H1 (cell line): ENCODE measurements at regions not wholly inside any gene's neighbourhood (a gene's known extent, or its start where the extent isn't known, plus 50 kb on each side); places are given as distances from the start of the nearest gene placed in this dataset.

Source experiments
- CTCF ChIA-PET: fragments of 300-600 bp; sonication (Branson Sonifier 250); formaldehyde crosslinking; loops from one replicate; lab custom pipeline; 2021; ENCODE audit not compliant: partially characterized antibody; lab: Charles Lee
- POLR2A ChIA-PET: fragments of 300-600 bp; sonication (Branson Sonifier 250); formaldehyde crosslinking; loops from one replicate; lab custom pipeline; 2021; ENCODE audit warnings: inconsistent platforms; ENCODE audit not compliant: partially characterized antibody; lab: Charles Lee
- DNase-seq, 2 experiments: peaks; one replicate each; pipeline versions ENCODE4 v3.0.0 to v3.0.0-alpha.2; 2010 to 2022; ENCODE audit warnings: low spot score in 2 of 2, low read depth in 1 of 2, mixed read lengths in 1 of 2
- FAIRE-seq: peaks from 2 replicates; lab custom pipeline; 2011; peaks lifted over from hg19 to GRCh38; lab: Jason Lieb, UNC
- H2AFZ ChIP-seq: 2 replicates; pipeline ENCODE4 v1.8.1; 2012; ENCODE audit warnings: low read length, inconsistent platforms
- H2AK5ac ChIP-seq: 2 replicates; pipeline ENCODE4 v1.6.1; 2013; ENCODE audit warnings: low read depth, low read length
- H2BK120ac ChIP-seq: replicated peaks from 2 replicates; pipeline ENCODE3; 2013; ENCODE audit warnings: low read depth, low read length, inconsistent platforms
- H2BK12ac ChIP-seq: 2 replicates; pipeline ENCODE4 v1.6.1; 2013; ENCODE audit warnings: low read depth, low read length
- H2BK15ac ChIP-seq: 2 replicates; pipeline ENCODE4 v1.6.1; 2013; ENCODE audit warnings: low read length
- H2BK20ac ChIP-seq: 2 replicates; pipeline ENCODE4 v1.6.1; 2013; ENCODE audit warnings: low read length
- H2BK5ac ChIP-seq: 2 replicates; pipeline ENCODE4 v1.6.1; 2013; ENCODE audit warnings: low read depth, low read length
- H3K14ac ChIP-seq: 2 replicates; pipeline ENCODE4 v1.6.1; 2013; ENCODE audit warnings: inconsistent platforms; ENCODE audit not compliant: insufficient read length
- H3K18ac ChIP-seq: 2 replicates; pipeline ENCODE4 v1.6.1; 2013; ENCODE audit warnings: low read length; ENCODE audit errors: extremely low read depth
- H3K23ac ChIP-seq: 2 replicates; pipeline ENCODE4 v1.6.1; 2013; ENCODE audit warnings: inconsistent platforms; ENCODE audit not compliant: insufficient read length
- H3K23me2 ChIP-seq: 2 replicates; pipeline ENCODE4 v1.6.1; 2013; ENCODE audit warnings: low read depth, low read length
- H3K27ac ChIP-seq: 2 replicates; pipeline ENCODE4 v1.6.1; 2011; ENCODE audit warnings: low read depth, low read length, inconsistent platforms
- H3K27me3 ChIP-seq, 4 experiments: replicated peaks in 1 of 4; 1 replicate in 1 of 4; 2 replicates in 3 of 4; pipeline versions ENCODE4 v1.6.1 to v1.8.1; 2011 to 2013; ENCODE audit warnings: low read length in 3 of 4, mild to moderate bottlenecking in 3 of 4, inconsistent platforms in 2 of 4, mixed read lengths in 2 of 4, moderate library complexity in 1 of 4; ENCODE audit not compliant: control insufficient read depth in 3 of 4, insufficient read depth in 3 of 4; ENCODE audit errors: extremely low read depth in 1 of 4
- H3K36me3 ChIP-seq, 4 experiments: 2 replicates each; pipeline versions ENCODE4 v1.6.1 to v1.8.1; 2011 to 2013; ENCODE audit warnings: mild to moderate bottlenecking in 4 of 4, low read length in 3 of 4, moderate library complexity in 2 of 4, control low read depth in 1 of 4, inconsistent platforms in 1 of 4; ENCODE audit not compliant: insufficient read depth in 4 of 4, control insufficient read depth in 2 of 4
- H3K4ac ChIP-seq: replicated peaks from 2 replicates; pipeline ENCODE3; 2013; ENCODE audit warnings: low read length, low read depth, mixed read lengths, inconsistent platforms; ENCODE audit not compliant: insufficient read length
- H3K4me1 ChIP-seq, 4 experiments: replicated peaks in 1 of 4; 1 replicate in 1 of 4; 2 replicates in 3 of 4; pipeline versions ENCODE4 v1.6.1 to v1.8.1; 2011 to 2013; ENCODE audit warnings: low read length in 3 of 4, inconsistent platforms in 2 of 4, mixed read lengths in 1 of 4; ENCODE audit not compliant: insufficient read depth in 4 of 4, control insufficient read depth in 3 of 4
- H3K4me2 ChIP-seq, 2 experiments: 2 replicates each; pipeline versions ENCODE4 v1.6.1 to v1.8.1; 2011 to 2013; ENCODE audit warnings: low read depth in 2 of 2, low read length in 2 of 2, control low read depth in 1 of 2, inconsistent platforms in 1 of 2, mild to moderate bottlenecking in 1 of 2; ENCODE audit not compliant: insufficient read depth in 1 of 2
- H3K4me3 ChIP-seq, 4 experiments: fragments of 200-600, 300-600 bp in 1 of 4; sonication (generic), shearing (Covaris generic), sonication (Bioruptor Twin) in 1 of 4; 2 replicates each; pipeline versions ENCODE4 v1.5.1 to v1.8.1; 2011 to 2016; ENCODE audit warnings: low read length in 4 of 4, low read depth in 3 of 4, control low read depth in 2 of 4, inconsistent platforms in 2 of 4, mild to moderate bottlenecking in 2 of 4, mixed read lengths in 1 of 4, moderate library complexity in 1 of 4; ENCODE audit not compliant: insufficient read depth in 2 of 4; ENCODE audit errors: extremely low read depth in 1 of 4
- H3K56ac ChIP-seq: replicated peaks from 2 replicates; pipeline ENCODE3; 2013; ENCODE audit warnings: low read depth, mild to moderate bottlenecking, mixed read lengths, low read length, inconsistent platforms; ENCODE audit not compliant: insufficient read length
- H3K79me1 ChIP-seq: 2 replicates; pipeline ENCODE4 v1.6.1; 2013; ENCODE audit warnings: low read depth, low read length, control low read depth
- H3K79me2 ChIP-seq, 2 experiments: 2 replicates each; pipeline versions ENCODE4 v1.6.1 to v1.8.1; 2012 to 2013; ENCODE audit warnings: low read length in 2 of 2, mild to moderate bottlenecking in 2 of 2, inconsistent platforms in 1 of 2; ENCODE audit not compliant: insufficient read depth in 2 of 2, control insufficient read depth in 1 of 2
- H3K9ac ChIP-seq, 4 experiments: replicated peaks in 1 of 4; 1 replicate in 1 of 4; 2 replicates in 3 of 4; pipeline versions ENCODE4 v1.6.1 to v1.8.1; 2011 to 2013; ENCODE audit warnings: low read depth in 3 of 4, low read length in 3 of 4, control low read depth in 2 of 4, mild to moderate bottlenecking in 2 of 4, moderate library complexity in 2 of 4, inconsistent platforms in 1 of 4; ENCODE audit errors: extremely low read depth in 1 of 4
- H3K9me3 ChIP-seq, 2 experiments: 2 replicates each; pipeline versions ENCODE4 v1.6.1 to v1.8.1; 2012 to 2013; ENCODE audit warnings: mild to moderate bottlenecking in 2 of 2, moderate library complexity in 2 of 2, control low read depth in 1 of 2, inconsistent platforms in 1 of 2, low read depth in 1 of 2, low read length in 1 of 2, mixed read lengths in 1 of 2; ENCODE audit not compliant: insufficient read depth in 2 of 2
- H4K20me1 ChIP-seq, 2 experiments: replicated peaks in 1 of 2; 2 replicates each; pipeline versions ENCODE3 to v1.8.1; 2011 to 2013; ENCODE audit warnings: inconsistent platforms in 2 of 2, low read length in 2 of 2, mild to moderate bottlenecking in 1 of 2; ENCODE audit not compliant: insufficient read depth in 2 of 2, control insufficient read depth in 1 of 2
- H4K5ac ChIP-seq: 2 replicates; pipeline ENCODE4 v1.6.1; 2013; ENCODE audit warnings: low read length, low read depth, mixed read lengths, inconsistent platforms; ENCODE audit not compliant: insufficient read length
- H4K8ac ChIP-seq: 2 replicates; pipeline ENCODE4 v1.8.0; 2013; ENCODE audit warnings: mild to moderate bottlenecking, moderate library complexity, low read length, inconsistent platforms; ENCODE audit not compliant: insufficient read depth; ENCODE audit errors: extremely low read depth
- H4K91ac ChIP-seq: replicated peaks from 2 replicates; pipeline ENCODE3; 2013; ENCODE audit warnings: low read length, mixed read lengths, inconsistent platforms; ENCODE audit not compliant: insufficient read length
- BCL11A ChIP-seq, 2 experiments: IDR thresholded peaks; one replicate each; pipeline ENCODE4 v1.6.1; 2011; ENCODE audit warnings: low read depth in 2 of 2, low read length in 2 of 2, mild to moderate bottlenecking in 2 of 2
- CHD1 ChIP-seq: IDR thresholded peaks from 2 replicates; pipeline ENCODE4 v1.6.1; 2012; ENCODE audit warnings: low read depth, low read length, improper control_type of control experiment
- EGR1 ChIP-seq: IDR thresholded peaks from 2 replicates; pipeline ENCODE4 v1.6.1; 2011; ENCODE audit warnings: low read depth, low read length, borderline replicate concordance
- EZH2 ChIP-seq: fragments of 200-600 bp; sonication (generic); IDR thresholded peaks from 2 replicates; pipeline ENCODE4 v1.7.1; 2012; ENCODE audit warnings: low read depth, mild to moderate bottlenecking, moderate library complexity, low read length, inconsistent platforms; ENCODE audit not compliant: severe bottlenecking
- GTF2F1 ChIP-seq: IDR thresholded peaks from 2 replicates; pipeline ENCODE4 v1.6.1; 2012; ENCODE audit warnings: low read depth, low read length, improper control_type of control experiment, borderline replicate concordance
- POLR2A ChIP-seq, 2 experiments: IDR thresholded peaks; 1 replicate in 1 of 2; 2 replicates in 1 of 2; pipeline ENCODE4 v1.6.1; 2011; ENCODE audit warnings: low read depth in 2 of 2, low read length in 2 of 2, mild to moderate bottlenecking in 2 of 2; ENCODE audit errors: control extremely low read depth in 1 of 2
- RFX5 ChIP-seq: IDR thresholded peaks from 2 replicates; pipeline ENCODE4 v1.6.1; 2011; ENCODE audit warnings: low read depth, low read length, improper control_type of control experiment, borderline replicate concordance
- SIN3A ChIP-seq, 2 experiments: IDR thresholded peaks in 1 of 2; conservative IDR thresholded peaks in 1 of 2; 2 replicates each; pipeline ENCODE4 v1.6.1; 2011 to 2012; ENCODE audit warnings: low read length in 2 of 2, improper control_type of control experiment in 1 of 2, low read depth in 1 of 2, mild to moderate bottlenecking in 1 of 2
- SIRT6 ChIP-seq: IDR thresholded peaks from one replicate; pipeline ENCODE4 v1.7.1; 2012; ENCODE audit warnings: low read length, inconsistent platforms
- SRF ChIP-seq: IDR thresholded peaks from 2 replicates; pipeline ENCODE4 v1.6.1; 2011; ENCODE audit warnings: mild to moderate bottlenecking, low read depth, low read length, moderate library complexity
- ZNF274 ChIP-seq: IDR thresholded peaks from 2 replicates; pipeline ENCODE4 v1.7.0; 2012; ENCODE audit warnings: low read length, borderline replicate concordance; ENCODE audit errors: extremely low read depth
- WGBS, 2 experiments: shearing (Covaris generic) in 1 of 2; methylation state at CpG; one replicate each; pipeline versions ENCODE4 v1.1.6 to v1.1.7; 2013 to 2015; ENCODE audit warnings: low lambda C conversion rate in 2 of 2, mixed read lengths in 2 of 2, inconsistent platforms in 1 of 2, low coverage in 1 of 2, missing lambda C conversion rate in 1 of 2; ENCODE audit not compliant: insufficient replicate concordance in 2 of 2, insufficient coverage in 1 of 2, insufficient read length in 1 of 2; ENCODE audit errors: extremely low coverage in 1 of 2, missing lambda C conversion rate in 1 of 2; 5-methylcytosine and 5-hydroxymethylcytosine counted together
- TF ChIP-seq, protein P1 (sequence below): IDR thresholded peaks from 2 replicates; pipeline ENCODE4 v1.6.1; 2012; ENCODE audit warnings: inconsistent platforms
- TF ChIP-seq, protein P2 (sequence below), 3 experiments: IDR thresholded peaks; 1 replicate in 2 of 3; 2 replicates in 1 of 3; pipeline versions ENCODE4 v1.5.1 to v1.6.1; 2011; ENCODE audit warnings: low read length in 3 of 3, mild to moderate bottlenecking in 3 of 3, inconsistent platforms in 2 of 3, low read depth in 1 of 3, moderate library complexity in 1 of 3; ENCODE audit not compliant: insufficient read depth in 1 of 3; ENCODE audit errors: control extremely low read depth in 1 of 3

DNA sequence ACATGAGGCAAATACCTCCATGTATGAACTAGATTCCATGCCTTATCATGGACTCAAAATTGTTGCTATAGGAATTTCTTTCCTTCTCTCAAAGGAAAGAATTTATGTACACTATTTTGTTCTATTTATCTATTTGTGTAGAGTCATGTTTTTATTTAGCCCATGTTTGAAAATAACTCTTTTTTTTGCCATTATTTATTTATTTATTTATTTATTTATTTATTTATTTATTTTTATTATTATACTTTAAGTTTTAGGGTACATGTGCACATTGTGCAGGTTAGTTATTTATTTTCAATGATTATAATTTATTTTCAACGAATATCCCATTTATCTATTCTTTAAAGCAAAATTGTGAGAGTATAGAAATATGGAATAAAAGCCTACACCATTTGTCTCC lies 177.9 kb downstream of the MAGEE1 start:
- Histone ChIP-seq H2BK12ac (no peak overlapping the region), H3K4me2 (no peak overlapping the region), H2BK15ac (no peak overlapping the region), H2AFZ (no peak overlapping the region), H3K79me2 (no peaks in the 10 kb centered on the region), H3K4me3 (no peak overlapping the region), H4K5ac (no peak overlapping the region), H3K9me3 (peaks cover 0 to 4% of the 10 kb centered on the region in 2 experiments; a peak in 1 of 4 replicates), H4K8ac (no peak overlapping the region), H3K9ac (no peak overlapping the region), H4K91ac (no peak overlapping the region), H3K27ac (no peak overlapping the region), H3K27me3 (no peaks in the 10 kb centered on the region), H3K18ac (no peak overlapping the region), H2BK20ac (no peak overlapping the region), H3K36me3 (no peaks in the 10 kb centered on the region), H3K14ac (no peak overlapping the region), H3K23me2 (no peaks in the 10 kb centered on the region), H4K20me1 (no peaks in the 10 kb centered on the region), H3K4me1 (no peaks in the 10 kb centered on the region), H2BK120ac (no peak overlapping the region), H3K56ac (no peak overlapping the region), H3K79me1 (no peaks in the 10 kb centered on the region), H2BK5ac (no peak overlapping the region), H3K4ac (no peak overlapping the region), H2AK5ac (no peak overlapping the region), H3K23ac (no peak overlapping the region)
- POLR2A ChIA-PET: no interaction called here
- 60% methylated on average over 1 of the region's 1 CpG; no CpG with 5 or more reads in 1 of the 2 experiments for WGBS, 2 experiments
- DNase-seq (no peak), FAIRE-seq (no peak)
- CTCF ChIA-PET: no interaction called here
- no peak for TF ChIP-seq SRF
- no peak for TF ChIP-seq EZH2
- TF ChIP-seq, protein P1, sequence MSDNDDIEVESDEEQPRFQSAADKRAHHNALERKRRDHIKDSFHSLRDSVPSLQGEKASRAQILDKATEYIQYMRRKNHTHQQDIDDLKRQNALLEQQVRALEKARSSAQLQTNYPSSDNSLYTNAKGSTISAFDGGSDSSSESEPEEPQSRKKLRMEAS: no peak
- no peak for TF ChIP-seq SIRT6
- no peak for TF ChIP-seq POLR2A (IDR thresholded peaks at IDR 0.05; ENCODE audit: control extremely low read depth in 1 of 2, low read depth in 2 of 2, low read length in 2 of 2)
- TF ChIP-seq, protein P2, sequence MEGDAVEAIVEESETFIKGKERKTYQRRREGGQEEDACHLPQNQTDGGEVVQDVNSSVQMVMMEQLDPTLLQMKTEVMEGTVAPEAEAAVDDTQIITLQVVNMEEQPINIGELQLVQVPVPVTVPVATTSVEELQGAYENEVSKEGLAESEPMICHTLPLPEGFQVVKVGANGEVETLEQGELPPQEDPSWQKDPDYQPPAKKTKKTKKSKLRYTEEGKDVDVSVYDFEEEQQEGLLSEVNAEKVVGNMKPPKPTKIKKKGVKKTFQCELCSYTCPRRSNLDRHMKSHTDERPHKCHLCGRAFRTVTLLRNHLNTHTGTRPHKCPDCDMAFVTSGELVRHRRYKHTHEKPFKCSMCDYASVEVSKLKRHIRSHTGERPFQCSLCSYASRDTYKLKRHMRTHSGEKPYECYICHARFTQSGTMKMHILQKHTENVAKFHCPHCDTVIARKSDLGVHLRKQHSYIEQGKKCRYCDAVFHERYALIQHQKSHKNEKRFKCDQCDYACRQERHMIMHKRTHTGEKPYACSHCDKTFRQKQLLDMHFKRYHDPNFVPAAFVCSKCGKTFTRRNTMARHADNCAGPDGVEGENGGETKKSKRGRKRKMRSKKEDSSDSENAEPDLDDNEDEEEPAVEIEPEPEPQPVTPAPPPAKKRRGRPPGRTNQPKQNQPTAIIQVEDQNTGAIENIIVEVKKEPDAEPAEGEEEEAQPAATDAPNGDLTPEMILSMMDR (IDR thresholded peaks at IDR 0.05; ENCODE audit: control extremely low read depth in 1 of 3, insufficient read depth in 1 of 3, low read depth in 1 of 3, low read length in 3 of 3): no peak
- TF ChIP-seq BCL11A (IDR thresholded peaks at IDR 0.05; ENCODE audit: low read depth in 2 of 2, low read length in 2 of 2): no peak
- no peak for TF ChIP-seq ZNF274
- no peak for TF ChIP-seq GTF2F1
- TF ChIP-seq CHD1: no peak
- TF ChIP-seq RFX5: no peak
- TF ChIP-seq EGR1: no peak
- no peak for TF ChIP-seq SIN3A (conservative IDR thresholded peaks at IDR 0.05 in 1 of 2, IDR thresholded peaks at IDR 0.05 in 1 of 2; ENCODE audit: low read depth in 1 of 2, low read length in 2 of 2)
